Activated CD4-positive, alpha-beta T cell treated with anti-CD3 and anti-CD28 coated beads, Interleukin-2, Interleukin-6, amounts not matched to agents 100 ng/mL and 50 ng/mL, durations not matched to agents 16 hours and 8 hours (primary cell): ENCODE measurements at regions not wholly inside any gene's neighbourhood (a gene's known extent, or its start where the extent isn't known, plus 50 kb on each side); places are given as distances from the start of the nearest gene placed in this dataset.

ENCODE experiments used
- DNase-seq: peaks from one replicate; pipeline ENCODE4 v3.0.0-alpha.2; 2020

DNA sequence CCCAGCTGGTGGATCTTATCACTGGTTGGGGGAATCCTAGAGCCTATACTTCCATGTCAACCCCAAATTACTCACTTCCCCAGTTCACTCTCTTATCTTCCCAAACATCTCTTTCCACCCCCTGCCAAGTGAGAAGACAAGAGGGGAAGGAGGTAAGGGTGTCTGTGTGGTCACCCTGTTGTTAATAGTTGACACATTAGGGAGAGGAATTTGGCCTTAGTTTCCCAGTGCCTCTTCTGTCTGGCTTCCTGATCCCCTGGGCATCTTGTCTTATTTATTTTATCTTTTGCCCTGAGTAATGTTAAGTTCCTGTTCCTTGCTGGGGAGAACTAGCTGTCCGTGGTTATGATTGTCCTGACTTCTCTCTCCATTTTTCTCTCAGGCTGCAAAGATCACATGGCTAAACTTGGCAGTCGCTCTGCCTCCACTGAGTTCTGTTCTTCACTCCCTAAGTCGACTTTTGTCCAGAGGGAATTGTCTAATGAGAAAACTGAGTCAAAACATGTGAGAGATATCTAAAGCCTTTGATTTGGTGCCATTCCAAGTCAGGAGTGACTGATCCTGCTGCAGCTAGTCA is 157.1 kb upstream of the SYT6 start:
- DNase-seq = no peak

DNA sequence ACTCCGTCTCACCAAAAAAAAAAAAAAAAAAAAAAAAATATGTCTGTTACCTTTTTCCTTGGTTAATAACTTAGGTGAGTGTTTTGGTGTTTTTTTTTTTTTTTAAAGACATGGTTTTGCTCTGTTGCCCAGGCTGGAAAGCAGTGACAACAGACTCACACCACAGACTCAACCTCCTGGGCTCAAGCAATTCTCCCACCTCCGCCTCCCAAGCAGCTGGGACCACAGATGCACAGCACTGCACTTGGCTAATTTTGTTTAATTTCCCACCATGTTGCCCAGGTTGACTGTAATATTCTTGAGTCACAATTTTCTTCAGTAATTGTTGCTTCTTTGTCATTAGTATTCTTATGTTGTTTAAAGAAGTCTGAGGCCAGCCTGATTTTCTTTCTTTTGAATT is 149.2 kb upstream of the SYT6 start:
- DNase-seq = no peak

GRCh38 chr1:114299331-114299975 is 145.8 kb upstream of the SYT6 start:
- no peak for DNase-seq

- no peak for DNase-seq
Observed at GRCh38 chr1:114298008-114298407, 144.3 kb upstream of the SYT6 start.

DNA sequence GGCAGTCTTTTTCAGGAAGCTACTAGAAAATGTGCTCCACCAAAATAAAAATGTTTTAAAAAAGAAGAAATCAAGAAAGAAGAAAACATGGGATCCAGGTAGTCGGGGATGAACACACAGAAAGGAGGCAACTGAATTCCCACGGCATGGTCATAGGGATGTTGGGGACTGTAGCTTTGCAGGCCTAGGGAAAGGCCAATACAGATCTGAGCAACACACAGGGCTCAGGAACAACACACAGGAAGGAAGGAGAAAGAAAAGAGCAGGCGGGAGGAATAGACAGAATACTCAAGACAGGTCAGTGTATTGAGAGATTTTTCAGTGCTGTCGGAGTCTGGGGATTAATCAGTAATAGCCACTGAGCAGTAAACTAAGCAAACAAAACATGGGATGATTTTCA is 142.7 kb upstream of the SYT6 start:
- no peak for DNase-seq

DNA sequence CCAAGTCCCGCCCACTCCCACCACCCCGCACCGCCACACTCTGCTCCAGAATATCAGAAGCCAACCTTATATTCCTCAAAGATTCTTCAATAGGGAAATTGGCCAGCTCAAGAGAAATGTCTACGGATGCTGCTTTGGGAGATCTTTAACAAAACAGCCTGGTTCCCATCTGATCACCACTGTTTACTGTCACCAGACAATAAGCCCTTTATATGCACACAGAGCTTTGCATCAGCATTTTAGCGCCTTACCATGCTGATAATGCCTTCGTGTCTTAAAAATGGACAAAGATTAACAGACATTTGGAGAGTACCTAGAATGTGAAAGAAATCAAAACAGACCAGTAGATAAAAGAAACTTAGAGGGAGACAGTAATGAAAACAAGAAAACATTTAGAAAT is 141.7 kb upstream of the SYT6 start:
- no peak for DNase-seq

GRCh38 chr1:114292835-114293234 is 139.2 kb upstream of the SYT6 start:
- DNase-seq = no peak

- no peak for DNase-seq
Observed at GRCh38 chr1:114292194-114292593, 138.5 kb upstream of the SYT6 start.

- DNase-seq = no peak
Observed at GRCh38 chr1:114290776-114291175, 137.1 kb upstream of the SYT6 start.

GRCh38 chr1:114290341-114290740 is 136.7 kb upstream of the SYT6 start:
- no peak for DNase-seq

GRCh38 chr1:114289824-114290223 is 136.2 kb upstream of the SYT6 start:
- DNase-seq = no peak

- no peak for DNase-seq
Observed at GRCh38 chr1:114289306-114289705, 135.6 kb upstream of the SYT6 start.

GRCh38 chr1:114286960-114287359 is 133.3 kb upstream of the SYT6 start:
- DNase-seq = no peak

- DNase-seq = no peak
Observed at GRCh38 chr1:114286179-114286578, 132.5 kb upstream of the SYT6 start.

DNA sequence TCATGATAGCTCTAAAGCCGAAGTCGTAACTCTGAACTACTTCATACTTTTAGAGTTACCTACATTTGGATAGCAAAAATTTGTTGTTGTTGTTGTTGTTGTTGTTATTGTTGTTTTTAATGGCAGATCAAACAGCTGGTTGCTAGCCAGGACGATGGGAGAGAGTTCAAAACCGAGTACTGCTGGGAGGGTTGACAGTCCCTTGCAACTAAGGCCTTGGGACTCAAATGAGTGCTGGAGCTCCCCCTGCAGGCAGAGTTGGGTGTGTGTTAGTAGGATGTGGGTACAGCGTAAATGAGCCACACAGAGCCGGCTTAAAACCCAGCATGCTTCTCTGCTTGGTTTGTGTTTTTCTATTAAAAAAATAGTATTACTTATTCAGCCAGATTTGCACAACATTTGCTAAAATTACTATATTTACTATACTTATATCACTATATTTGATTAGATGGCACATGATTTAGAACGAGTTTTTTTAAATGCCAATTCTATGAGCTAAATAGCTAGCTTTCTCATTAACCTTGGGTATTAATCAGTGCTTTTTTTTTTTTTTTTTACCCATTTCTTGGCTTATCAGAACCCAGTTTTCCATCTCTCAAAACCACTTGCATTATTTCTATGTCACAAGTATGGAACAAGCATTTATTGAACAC is 129.2 kb upstream of the SYT6 start:
- peak; percentile 86 for DNase-seq

DNA sequence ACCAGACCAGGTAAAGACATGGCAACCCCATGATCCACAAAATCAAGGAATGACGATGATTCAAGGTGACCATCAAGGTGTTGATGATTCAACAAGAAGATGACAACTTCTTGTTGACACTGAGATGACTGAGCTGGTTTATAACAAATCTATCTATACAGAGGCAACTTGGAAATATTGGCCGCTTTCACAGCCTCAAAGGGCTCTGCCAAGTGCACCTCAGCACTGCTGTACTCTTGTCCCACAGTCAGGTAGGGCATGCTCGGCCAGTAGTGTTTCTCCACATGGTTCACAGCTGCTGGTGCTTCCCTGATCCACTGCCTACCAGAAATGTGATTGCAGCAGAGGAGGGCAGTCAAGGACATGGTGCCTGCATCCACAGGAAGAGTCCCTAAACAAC is 125.2 kb upstream of the SYT6 start:
- no peak for DNase-seq

- DNase-seq = no peak
Observed at GRCh38 chr1:114278430-114278829, 124.8 kb upstream of the SYT6 start.

- no peak for DNase-seq
Observed at GRCh38 chr1:114274621-114275317, 121.1 kb upstream of the SYT6 start.

GRCh38 chr1:114272593-114272992 is 118.9 kb upstream of the SYT6 start:
- no peak for DNase-seq

DNA sequence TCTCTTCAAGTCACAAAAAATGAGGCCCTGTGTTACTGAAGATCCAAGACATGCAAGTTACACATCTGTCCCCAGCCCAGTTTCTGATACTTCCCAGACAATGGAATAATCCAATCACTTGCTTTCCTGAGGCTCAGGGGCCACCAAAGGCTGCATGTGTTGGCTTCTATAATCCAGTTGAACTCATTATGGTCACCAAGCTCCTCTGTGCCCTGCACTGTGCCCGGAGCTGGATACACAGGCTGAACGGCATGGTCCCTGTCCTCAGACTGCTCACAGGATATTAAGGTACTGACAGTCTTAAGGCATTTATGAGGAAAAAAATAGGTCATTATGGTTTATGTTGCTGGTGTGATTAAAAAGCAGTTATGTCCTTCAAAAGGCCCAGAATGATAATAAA is 117.0 kb upstream of the SYT6 start:
- DNase-seq = no peak

DNA sequence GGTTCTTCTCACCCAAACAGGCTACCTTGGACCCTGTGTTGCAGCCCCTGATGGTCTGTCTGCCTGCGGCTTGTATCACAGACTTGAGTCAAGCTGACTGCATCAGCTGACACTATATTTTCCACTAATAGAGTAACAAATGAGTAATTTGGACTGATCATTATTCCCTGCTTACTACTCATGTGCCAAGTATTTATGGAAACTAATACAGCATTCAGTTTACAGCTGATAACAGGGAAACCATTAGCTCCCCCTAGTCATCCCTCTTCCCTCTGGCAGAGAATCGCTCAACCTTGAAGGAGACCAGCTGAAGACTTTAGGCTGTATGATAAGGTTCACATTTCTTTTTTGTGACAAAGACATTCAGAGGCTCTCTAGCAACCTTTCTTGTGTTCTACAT is 116.6 kb upstream of the SYT6 start:
- no peak for DNase-seq

GRCh38 chr1:114269539-114269938 is 115.9 kb upstream of the SYT6 start:
- no peak for DNase-seq

DNA sequence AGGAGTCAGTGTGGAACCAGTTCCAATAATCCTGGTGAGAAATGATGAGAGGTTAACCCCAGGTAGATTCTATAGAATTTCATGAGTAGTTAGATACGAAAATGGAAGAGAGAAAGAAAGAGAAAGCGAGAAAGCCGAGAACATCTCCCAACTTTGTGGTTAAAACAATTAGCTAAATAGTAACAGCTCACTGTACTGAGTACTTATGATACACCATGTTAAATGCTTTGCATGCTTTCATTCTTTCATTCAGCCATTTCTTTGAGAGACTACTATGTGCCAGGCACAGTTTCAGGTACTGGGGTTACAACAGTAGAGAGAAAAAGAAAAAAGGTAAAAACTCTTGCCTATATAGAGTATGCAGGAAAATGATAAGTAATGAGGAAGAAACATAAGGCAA is 109.7 kb upstream of the SYT6 start:
- no peak for DNase-seq

- no peak for DNase-seq
Observed at GRCh38 chr1:114262337-114262736, 108.7 kb upstream of the SYT6 start.
